NCI-H2196 (cell line): ENCODE measurements at regions not wholly inside any gene's neighbourhood (a gene's known extent, or its start where the extent isn't known, plus 50 kb on each side); places are given as distances from the start of the nearest gene placed in this dataset.
"Not testable (repeated sequence)": the region's sequence is repeated elsewhere in the genome, so short reads cannot be mapped to it uniquely, and the experiment has no call there.

Experiments used
- DNase-seq: peaks from one replicate; lab custom pipeline; 2025; ENCODE audit not compliant: unreplicated experiment; lab: John Stamatoyannopoulos, UW

DNA sequence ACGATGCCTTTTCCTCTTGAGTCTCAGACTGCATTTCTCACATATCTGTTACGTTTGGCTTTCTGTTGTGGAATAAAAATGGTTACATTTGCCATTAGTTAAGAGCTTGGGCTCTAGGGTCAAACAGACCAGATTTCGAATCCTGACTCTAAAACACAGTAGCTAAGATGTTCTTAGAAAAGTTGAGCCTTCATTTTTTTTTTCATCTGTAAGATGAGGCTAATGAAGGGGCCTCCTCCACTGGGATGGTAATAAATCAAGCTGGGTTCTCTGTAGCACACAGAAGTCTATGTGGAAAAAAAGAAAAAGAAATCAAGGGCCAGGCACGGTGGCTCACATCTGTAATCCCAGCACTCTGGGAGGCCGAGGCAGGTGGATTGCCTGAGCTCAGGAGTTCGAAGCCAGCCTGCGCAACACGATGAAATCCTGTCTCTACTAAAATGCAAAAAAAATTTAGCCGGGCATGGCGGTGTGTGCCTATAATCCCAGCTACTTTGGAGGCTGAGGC is 49.9 kb upstream of the CAPRIN1 start:
- no peak for DNase-seq

- DNase-seq = no peak
These were observed 52.1 kb upstream of the CAPRIN1 start for GRCh38 chr11:33999393-33999792.

DNA sequence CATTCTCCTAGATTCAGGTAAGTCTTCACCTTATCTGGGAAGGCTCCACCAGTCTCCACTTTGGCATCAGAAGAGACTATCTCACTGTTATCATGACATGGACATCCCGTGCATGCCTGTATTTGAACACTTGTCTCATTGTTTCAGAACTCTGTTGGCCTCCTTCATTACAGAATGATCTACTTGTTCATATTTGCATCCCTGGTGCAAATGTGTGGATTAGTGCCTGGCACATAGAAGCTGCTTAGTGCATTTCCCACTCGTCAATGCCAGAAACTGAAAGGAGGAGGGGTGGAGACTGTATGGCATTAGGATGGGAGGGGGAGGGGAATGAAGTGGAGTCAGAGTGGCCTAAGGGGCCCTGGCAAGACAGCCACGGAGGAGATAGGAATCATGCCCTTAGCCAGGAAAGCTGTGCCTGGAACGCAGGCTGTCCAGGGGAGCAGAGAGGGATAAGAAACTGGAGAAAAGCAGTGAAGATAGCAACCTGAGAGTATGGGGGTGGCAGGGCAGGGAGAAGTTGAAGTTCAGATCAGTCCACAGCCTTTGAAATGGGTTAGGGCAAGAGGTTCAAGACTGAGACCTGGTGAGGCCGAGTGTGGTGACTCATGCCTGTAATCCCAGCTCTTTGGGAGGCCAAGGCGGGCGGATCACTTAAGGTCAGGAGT is 53.8 kb upstream of the CAPRIN1 start:
- DNase-seq = no peak

- peak; percentile 75 for DNase-seq
These were observed 54.8 kb upstream of the CAPRIN1 start for GRCh38 chr11:33996498-33997454.

GRCh38 chr11:33994937-33995336 is 56.6 kb upstream of the CAPRIN1 start:
- no peak for DNase-seq

DNA sequence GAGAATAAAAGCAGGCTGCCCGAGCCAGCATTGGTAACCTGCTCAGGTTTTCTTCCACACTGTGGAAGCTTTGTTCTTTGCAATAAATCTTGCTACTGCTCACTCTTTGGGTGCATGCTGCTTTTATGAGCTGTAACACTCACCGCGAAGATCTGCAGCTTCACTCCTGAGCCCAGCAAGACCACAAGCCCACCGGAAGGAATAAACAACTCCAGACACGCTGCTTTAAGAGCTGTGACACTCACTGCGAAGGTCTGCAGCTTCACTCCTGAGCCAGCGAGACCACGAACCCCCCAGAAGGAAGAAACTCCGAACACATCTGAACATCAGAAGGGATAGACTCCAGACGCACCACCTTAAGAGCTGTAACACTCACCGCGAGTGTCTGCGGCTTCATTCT is 60.4 kb upstream of the CAPRIN1 start:
- DNase-seq = not testable (repeated sequence)

GRCh38 chr11:33990131-33990530 is 61.4 kb upstream of the CAPRIN1 start:
- not testable (repeated sequence) for DNase-seq

- no peak for DNase-seq
These were observed 62.1 kb upstream of the CAPRIN1 start for GRCh38 chr11:33989461-33989860.

DNA sequence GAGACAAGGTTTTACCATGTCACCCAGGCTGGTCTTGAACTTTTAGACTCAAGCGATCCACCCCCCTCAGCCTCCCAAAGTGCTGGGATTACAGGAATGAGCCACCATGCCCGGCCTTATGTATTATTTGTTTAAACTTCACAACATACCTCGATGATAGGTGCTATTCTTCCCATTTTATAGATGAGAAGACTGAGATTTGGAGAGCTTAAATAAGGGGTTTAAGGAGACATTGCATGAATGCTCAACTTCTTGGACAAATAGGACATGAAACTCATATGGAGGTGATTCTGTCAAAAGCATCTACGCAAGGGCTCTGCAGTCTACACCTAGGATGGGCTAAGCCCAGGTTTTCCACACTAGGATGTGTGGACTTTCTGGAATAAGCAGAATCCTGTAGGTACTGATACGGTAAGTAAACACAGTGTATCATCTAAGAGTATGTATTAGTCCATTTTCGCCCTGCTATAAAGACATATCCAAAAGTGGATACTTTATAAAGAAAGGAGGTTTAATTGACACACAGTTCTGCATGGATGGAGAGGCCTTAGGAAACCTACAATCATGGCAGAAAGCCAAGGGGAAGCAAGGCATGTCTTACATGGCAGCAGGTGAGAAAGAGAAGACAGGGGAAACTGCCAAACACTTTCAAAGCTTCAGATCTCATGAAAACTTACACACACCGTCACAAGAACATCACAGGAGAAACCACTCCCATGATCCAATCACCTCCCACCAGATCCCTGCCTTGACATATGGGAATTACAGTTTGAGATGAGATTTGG is 62.8 kb upstream of the CAPRIN1 start:
- no peak for DNase-seq

- DNase-seq = peak; percentile 75
These were observed 63.5 kb upstream of the CAPRIN1 start for GRCh38 chr11:33987975-33988580.

GRCh38 chr11:33987545-33987944 is 64.0 kb upstream of the CAPRIN1 start:
- DNase-seq = no peak

DNA sequence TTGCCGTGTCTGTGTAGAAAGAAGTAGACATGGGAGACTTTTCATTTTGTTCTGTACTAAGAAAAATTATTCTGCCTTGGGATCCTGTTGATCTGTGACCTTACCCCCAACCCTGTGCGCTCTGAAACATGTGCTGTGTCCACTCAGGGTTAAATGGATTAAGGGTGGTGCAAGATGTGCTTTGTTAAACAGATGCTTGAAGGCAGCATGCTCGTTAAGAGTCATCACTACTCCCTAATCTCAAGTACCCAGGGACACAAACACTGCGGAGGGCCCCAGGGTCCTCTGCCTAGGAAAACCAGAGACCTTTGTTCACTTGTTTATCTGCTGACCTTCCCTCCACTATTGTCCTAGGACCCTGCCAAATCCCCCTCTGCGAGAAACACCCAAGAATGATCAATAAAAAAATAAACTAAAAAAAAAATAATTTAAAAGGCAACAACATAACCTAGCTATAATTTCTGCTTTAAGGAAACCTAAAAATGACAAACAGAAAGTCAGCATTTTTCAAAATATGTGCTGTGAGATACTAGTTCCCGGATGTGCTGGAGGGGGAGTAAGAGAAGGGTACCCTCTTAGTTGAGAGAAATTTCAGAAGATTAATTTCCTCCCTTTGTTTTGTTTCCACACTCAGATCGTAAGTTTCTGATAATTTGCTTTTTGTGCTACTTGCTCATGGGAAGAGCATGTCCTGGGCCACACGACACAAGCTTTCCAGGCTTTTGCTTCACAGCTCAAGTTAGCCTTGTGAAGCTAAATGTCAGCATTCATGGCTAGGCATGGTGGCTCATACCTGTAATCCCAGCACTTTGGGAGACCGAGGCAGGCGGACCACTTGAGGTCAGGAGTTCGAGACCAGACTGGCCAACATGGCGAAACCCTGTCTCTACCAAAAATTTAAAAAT is 64.7 kb upstream of the CAPRIN1 start:
- not testable (repeated sequence) for DNase-seq

DNA sequence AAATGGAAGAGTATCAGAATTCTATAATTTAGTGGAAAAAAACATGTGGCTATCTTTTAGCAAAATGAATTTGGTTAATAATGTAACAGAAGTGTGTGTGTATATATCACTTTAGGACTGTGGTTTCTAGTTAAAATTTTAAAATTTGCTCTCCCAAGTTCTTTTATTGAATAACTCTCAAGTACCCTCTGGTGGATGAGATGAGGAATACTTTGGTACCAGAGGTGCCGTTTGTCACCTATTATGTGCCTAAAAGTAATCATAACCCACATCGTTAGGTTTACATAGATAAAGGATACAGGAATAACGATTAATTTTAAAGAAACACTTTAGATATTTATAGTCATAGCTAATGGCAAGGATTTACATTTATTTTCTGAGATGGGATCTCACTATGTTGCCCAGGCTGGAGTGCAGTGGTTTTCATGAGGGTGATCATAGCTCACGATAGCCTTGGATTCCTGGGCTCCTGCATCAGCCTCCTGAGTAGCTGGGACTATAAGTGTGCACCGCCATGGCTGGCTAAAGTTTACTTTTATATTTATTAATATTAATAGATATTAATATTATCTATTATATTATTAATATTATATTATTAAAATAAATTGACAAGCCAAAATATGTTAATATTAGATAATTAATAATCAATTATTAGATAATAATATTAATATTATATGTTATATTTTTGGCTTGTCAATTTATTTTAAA is 66.7 kb upstream of the CAPRIN1 start:
- no peak for DNase-seq

GRCh38 chr11:33982661-33983060 is 68.9 kb upstream of the CAPRIN1 start:
- no peak for DNase-seq

GRCh38 chr11:33980897-33981296 is 70.6 kb upstream of the CAPRIN1 start:
- peak; percentile 65 for DNase-seq

DNA sequence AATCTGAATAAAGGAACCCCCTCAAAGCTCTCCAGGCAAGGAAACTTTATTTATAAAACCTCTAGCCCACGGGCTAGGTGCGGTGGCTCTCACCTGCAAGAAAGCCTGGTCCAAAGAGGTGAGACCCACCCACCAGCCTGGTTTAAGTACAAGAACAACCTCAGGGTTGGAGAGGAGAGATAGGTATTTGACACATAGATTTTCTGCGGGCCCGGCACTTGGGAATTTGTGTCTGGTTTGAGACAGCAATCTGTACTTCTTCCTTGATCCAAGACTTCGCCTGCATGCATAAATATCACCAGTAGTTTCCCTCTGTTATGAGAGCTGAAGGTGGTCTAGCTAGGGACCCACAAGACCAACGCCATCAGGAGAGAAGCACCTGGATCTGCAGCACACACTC is 73.2 kb upstream of the CAPRIN1 start:
- no peak for DNase-seq

DNA sequence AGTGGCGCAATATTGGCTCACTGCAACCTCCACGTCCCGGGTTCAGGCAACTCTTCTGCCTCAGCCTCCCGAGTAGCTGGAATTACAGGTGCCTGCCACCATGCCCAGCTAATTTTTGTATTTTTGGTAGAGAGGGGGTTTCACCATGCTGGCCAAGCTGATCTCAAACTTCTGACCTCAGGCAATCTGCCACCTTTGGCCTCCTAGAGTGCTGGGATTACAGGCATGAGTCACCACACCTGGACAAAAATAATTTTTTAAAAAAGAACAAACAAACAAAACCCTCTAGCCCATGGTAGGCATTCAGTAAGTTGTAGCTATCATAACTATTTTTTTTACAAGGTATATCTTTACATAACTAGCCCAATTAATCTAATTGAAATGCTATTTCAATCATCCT is 73.9 kb upstream of the CAPRIN1 start:
- no peak for DNase-seq

- no peak for DNase-seq
These were observed 74.9 kb upstream of the CAPRIN1 start for GRCh38 chr11:33976495-33977199.

DNA sequence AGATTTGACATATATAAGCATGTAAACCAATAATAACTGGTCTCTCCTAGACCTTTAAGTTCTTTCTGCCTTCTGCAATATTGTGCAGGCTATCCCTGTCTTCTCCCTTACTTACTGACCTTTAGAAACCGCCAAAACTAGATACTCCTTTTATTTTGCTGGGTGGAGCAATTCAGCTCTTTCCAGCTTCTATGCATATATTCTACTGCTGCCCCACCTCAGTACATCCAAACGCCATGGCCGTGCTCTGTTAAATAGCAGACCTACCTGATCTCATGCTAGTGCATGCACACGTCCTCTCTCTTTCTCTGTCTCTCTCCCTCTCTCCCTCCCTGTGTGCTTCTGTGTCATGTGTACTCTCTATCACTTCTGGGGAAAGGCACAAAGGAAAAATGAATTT is 76.7 kb upstream of the CAPRIN1 start:
- DNase-seq = no peak
